Karpas-422 (cell line): ENCODE measurements at regions not wholly inside any gene's neighbourhood (a gene's known extent, or its start where the extent isn't known, plus 50 kb on each side); places are given as distances from the start of the nearest gene placed in this dataset.

Experiments used
- DNase-seq: peaks from one replicate; pipeline ENCODE4 v3.0.0-alpha.2; 2015
- H2AFZ ChIP-seq: fragments of 200-600 bp; sonication (generic); 2 replicates; pipeline ENCODE4 v1.6.1; 2014; ENCODE audit warnings: antibody characterized with exemption, low read length, mixed read lengths
- H3K27ac ChIP-seq: fragments of 200-600 bp; sonication (generic); 2 replicates; pipeline ENCODE4 v1.5.1; 2014; ENCODE audit warnings: mild to moderate bottlenecking, low read length, moderate library complexity
- H3K27me3 ChIP-seq: fragments of 200-600 bp; sonication (generic); 2 replicates; pipeline ENCODE4 v1.6.1; 2014; ENCODE audit warnings: low read length, mixed read lengths
- H3K36me3 ChIP-seq: fragments of 200-600 bp; sonication (generic); 2 replicates; pipeline ENCODE4 v1.6.1; 2014; ENCODE audit warnings: low read length, mixed read lengths; ENCODE audit not compliant: insufficient read depth
- H3K4me1 ChIP-seq: fragments of 200-600 bp; sonication (generic); 2 replicates; pipeline ENCODE4 v1.6.1; 2014; ENCODE audit warnings: mild to moderate bottlenecking, low read length, mixed read lengths
- H3K4me2 ChIP-seq: fragments of 200-600 bp; sonication (generic); 2 replicates; pipeline ENCODE4 v1.6.1; 2014; ENCODE audit warnings: low read length, low read depth, mild to moderate bottlenecking; ENCODE audit not compliant: poor library complexity, severe bottlenecking
- H3K4me3 ChIP-seq: fragments of 200-600 bp; sonication (generic); 2 replicates; pipeline ENCODE4 v1.5.1; 2014; ENCODE audit warnings: mild to moderate bottlenecking, antibody characterized with exemption, low read length, mixed read lengths
- H3K79me2 ChIP-seq: fragments of 200-600 bp; sonication (generic); 2 replicates; pipeline ENCODE4 v1.6.1; 2014; ENCODE audit warnings: mild to moderate bottlenecking, low read length, mixed read lengths
- H3K9ac ChIP-seq: fragments of 200-600 bp; sonication (generic); 2 replicates; pipeline ENCODE4 v1.6.0; 2014; ENCODE audit warnings: low read length
- H3K9me2 ChIP-seq: fragments of 200-600 bp; sonication (generic), shearing (Covaris generic); replicated peaks from 2 replicates; pipeline ENCODE4 v1.6.0; 2014; ENCODE audit warnings: mild to moderate bottlenecking, low read length, moderate library complexity; ENCODE audit not compliant: insufficient read depth
- H3K9me3 ChIP-seq: fragments of 300-700, 200-600 bp; sonication (generic); 2 replicates; pipeline ENCODE4 v1.6.1; 2014; ENCODE audit warnings: low read length, mixed read lengths
- H4K20me1 ChIP-seq: fragments of 200-600 bp; sonication (generic); 2 replicates; pipeline ENCODE4 v1.6.1; 2014; ENCODE audit warnings: mild to moderate bottlenecking, antibody characterized with exemption, low read length, low read depth; ENCODE audit not compliant: insufficient read depth

- Histone ChIP-seq H4K20me1 (no peaks in the 10 kb centered on the region), H3K36me3 (no peaks in the 10 kb centered on the region), H3K4me1 (no peaks in the 10 kb centered on the region), H3K27me3 (no peaks in the 10 kb centered on the region), H3K9me3 (peaks cover 18% of the 10 kb centered on the region), H3K9me2 (no peaks in the 10 kb centered on the region), H3K27ac (no peak overlapping the region), H3K9ac (no peak overlapping the region), H3K4me3 (no peak overlapping the region), H3K4me2 (no peak overlapping the region), H3K79me2 (no peaks in the 10 kb centered on the region), H2AFZ (no peak overlapping the region)
- no peak for DNase-seq
Observed at GRCh38 chr5:165844571-165844970, 2339.2 kb downstream of the MAT2B start.

DNA sequence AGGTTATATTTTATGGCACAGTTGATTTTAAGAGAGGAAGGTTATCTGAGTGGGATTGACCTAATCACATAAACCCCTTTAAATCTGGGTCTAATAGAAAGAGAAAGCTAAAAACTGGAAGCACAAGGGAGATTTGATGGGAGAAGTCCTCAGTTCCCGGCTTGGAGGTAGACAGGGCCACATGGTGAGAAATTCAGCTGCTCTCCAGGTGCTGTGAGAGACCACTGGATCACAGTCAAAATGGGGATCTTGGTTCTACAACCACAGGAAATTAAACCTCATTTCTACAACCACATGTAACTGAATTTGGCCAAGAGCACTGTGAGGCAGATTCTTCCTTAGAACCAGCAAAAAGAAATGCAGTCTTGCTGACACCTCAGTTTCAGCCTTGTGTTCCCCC is 2352.7 kb downstream of the MAT2B start:
- Histone ChIP-seq H3K9me2 (no peaks in the 10 kb centered on the region), H3K79me2 (no peaks in the 10 kb centered on the region), H3K27ac (no peak overlapping the region), H3K36me3 (no peaks in the 10 kb centered on the region), H4K20me1 (no peaks in the 10 kb centered on the region), H3K4me1 (no peaks in the 10 kb centered on the region), H3K9ac (no peak overlapping the region), H2AFZ (no peak overlapping the region), H3K9me3 (peaks cover 23% of the 10 kb centered on the region), H3K4me3 (no peak overlapping the region), H3K4me2 (no peak overlapping the region), H3K27me3 (no peaks in the 10 kb centered on the region)
- DNase-seq: no peak

- DNase-seq: no peak
- H3K4me1 ChIP-seq: no peaks in the 10 kb centered on the region
- no peaks in the 10 kb centered on the region for H3K79me2 ChIP-seq
- no peaks in the 10 kb centered on the region for H3K9me2 ChIP-seq
- H3K27ac ChIP-seq: no peak overlapping the region
- H3K27me3 ChIP-seq: no peaks in the 10 kb centered on the region
- peaks cover 31% of the 10 kb centered on the region for H3K9me3 ChIP-seq
- no peak overlapping the region for H2AFZ ChIP-seq
- H3K4me3 ChIP-seq: no peak overlapping the region
- H4K20me1 ChIP-seq: no peaks in the 10 kb centered on the region
- no peak overlapping the region for H3K4me2 ChIP-seq
- no peaks in the 10 kb centered on the region for H3K36me3 ChIP-seq
- H3K9ac ChIP-seq: no peak overlapping the region
Observed at GRCh38 chr5:165859251-165859650, 2353.8 kb downstream of the MAT2B start.

DNA sequence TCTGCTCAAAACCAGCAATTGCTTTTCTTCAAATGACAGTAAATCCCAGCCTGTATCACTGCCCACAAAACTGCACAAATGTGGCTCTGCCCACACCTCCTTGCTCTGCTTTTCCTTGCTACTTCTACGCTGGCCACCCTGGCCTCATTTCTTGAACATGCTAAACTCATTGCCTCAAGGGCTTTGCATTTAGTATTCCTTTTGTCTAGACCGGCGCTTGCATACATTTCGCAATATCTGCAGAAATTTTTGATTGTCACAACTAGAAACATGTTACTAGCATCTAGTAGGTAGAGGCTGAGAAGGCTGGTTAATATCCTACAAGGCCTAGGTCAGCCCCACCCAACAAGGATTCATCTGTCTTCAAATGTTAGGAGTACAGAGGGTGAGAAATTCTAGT is 2357.8 kb downstream of the MAT2B start:
- H2AFZ ChIP-seq: no peak overlapping the region
- no peaks in the 10 kb centered on the region for H3K36me3 ChIP-seq
- no peak for DNase-seq
- no peaks in the 10 kb centered on the region for H3K4me1 ChIP-seq
- no peaks in the 10 kb centered on the region for H3K9me2 ChIP-seq
- H4K20me1 ChIP-seq: no peaks in the 10 kb centered on the region
- no peaks in the 10 kb centered on the region for H3K79me2 ChIP-seq
- no peak overlapping the region for H3K27ac ChIP-seq
- H3K9ac ChIP-seq: no peak overlapping the region
- no peak overlapping the region for H3K4me3 ChIP-seq
- peaks cover 23% of the 10 kb centered on the region for H3K9me3 ChIP-seq
- H3K4me2 ChIP-seq: no peak overlapping the region
- H3K27me3 ChIP-seq: no peaks in the 10 kb centered on the region

GRCh38 chr5:165871291-165871690 is 2365.9 kb downstream of the MAT2B start:
- peaks cover 25% of the 10 kb centered on the region for H3K9me3 ChIP-seq
- DNase-seq: no peak
- H3K4me3 ChIP-seq: no peak overlapping the region
- no peak overlapping the region for H2AFZ ChIP-seq
- no peaks in the 10 kb centered on the region for H3K4me1 ChIP-seq
- no peaks in the 10 kb centered on the region for H3K27me3 ChIP-seq
- no peak overlapping the region for H3K4me2 ChIP-seq
- no peak overlapping the region for H3K9ac ChIP-seq
- no peaks in the 10 kb centered on the region for H3K9me2 ChIP-seq
- no peaks in the 10 kb centered on the region for H3K79me2 ChIP-seq
- no peak overlapping the region for H3K27ac ChIP-seq
- no peaks in the 10 kb centered on the region for H3K36me3 ChIP-seq
- no peaks in the 10 kb centered on the region for H4K20me1 ChIP-seq

- Histone ChIP-seq H3K27me3 (no peaks in the 10 kb centered on the region), H3K4me1 (no peaks in the 10 kb centered on the region), H2AFZ (no peak overlapping the region), H3K27ac (no peak overlapping the region), H3K4me2 (no peak overlapping the region), H3K9me3 (peaks cover 24% of the 10 kb centered on the region), H3K4me3 (no peak overlapping the region), H3K9ac (no peak overlapping the region), H3K79me2 (no peaks in the 10 kb centered on the region), H4K20me1 (no peaks in the 10 kb centered on the region), H3K36me3 (no peaks in the 10 kb centered on the region), H3K9me2 (no peaks in the 10 kb centered on the region)
- no peak for DNase-seq
Observed at GRCh38 chr5:165874851-165875250, 2369.4 kb downstream of the MAT2B start.

DNA sequence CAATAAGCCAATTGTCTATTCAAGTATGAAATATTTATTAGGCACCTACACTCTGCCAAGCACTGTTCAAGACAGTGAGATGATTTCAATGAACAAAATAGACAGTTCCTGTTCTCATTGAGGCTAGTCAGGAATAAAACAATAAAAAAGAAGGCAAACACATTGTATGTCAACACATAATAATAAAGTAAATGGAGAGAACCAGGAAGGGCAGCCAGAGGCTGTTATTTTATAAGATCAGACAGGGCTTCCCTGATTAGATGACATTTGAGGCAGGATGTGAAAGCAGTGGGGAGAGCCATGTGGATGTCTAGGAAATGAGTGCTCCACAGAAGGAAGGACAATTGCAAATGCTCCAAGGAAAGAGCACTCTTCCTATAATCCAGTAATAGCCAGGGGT is 2371.1 kb downstream of the MAT2B start:
- H2AFZ ChIP-seq: no peak overlapping the region
- H4K20me1 ChIP-seq: no peaks in the 10 kb centered on the region
- no peak overlapping the region for H3K9ac ChIP-seq
- no peaks in the 10 kb centered on the region for H3K4me1 ChIP-seq
- H3K27ac ChIP-seq: no peak overlapping the region
- DNase-seq: no peak
- H3K36me3 ChIP-seq: no peaks in the 10 kb centered on the region
- H3K4me2 ChIP-seq: no peak overlapping the region
- H3K9me3 ChIP-seq: peaks cover 26% of the 10 kb centered on the region
- H3K79me2 ChIP-seq: no peaks in the 10 kb centered on the region
- H3K27me3 ChIP-seq: no peaks in the 10 kb centered on the region
- no peaks in the 10 kb centered on the region for H3K9me2 ChIP-seq
- no peak overlapping the region for H3K4me3 ChIP-seq

GRCh38 chr5:165877475-165877874 is 2372.1 kb downstream of the MAT2B start:
- DNase-seq: no peak
- no peaks in the 10 kb centered on the region for H3K27me3 ChIP-seq
- no peaks in the 10 kb centered on the region for H3K36me3 ChIP-seq
- no peaks in the 10 kb centered on the region for H3K9me2 ChIP-seq
- no peak overlapping the region for H3K4me3 ChIP-seq
- H3K9me3 ChIP-seq: peaks cover 21% of the 10 kb centered on the region; the same call in 1 of the 2 replicates
- H2AFZ ChIP-seq: no peak overlapping the region
- H3K4me1 ChIP-seq: no peaks in the 10 kb centered on the region
- no peak overlapping the region for H3K27ac ChIP-seq
- no peaks in the 10 kb centered on the region for H3K79me2 ChIP-seq
- H3K9ac ChIP-seq: no peak overlapping the region
- no peak overlapping the region for H3K4me2 ChIP-seq
- H4K20me1 ChIP-seq: no peaks in the 10 kb centered on the region

DNA sequence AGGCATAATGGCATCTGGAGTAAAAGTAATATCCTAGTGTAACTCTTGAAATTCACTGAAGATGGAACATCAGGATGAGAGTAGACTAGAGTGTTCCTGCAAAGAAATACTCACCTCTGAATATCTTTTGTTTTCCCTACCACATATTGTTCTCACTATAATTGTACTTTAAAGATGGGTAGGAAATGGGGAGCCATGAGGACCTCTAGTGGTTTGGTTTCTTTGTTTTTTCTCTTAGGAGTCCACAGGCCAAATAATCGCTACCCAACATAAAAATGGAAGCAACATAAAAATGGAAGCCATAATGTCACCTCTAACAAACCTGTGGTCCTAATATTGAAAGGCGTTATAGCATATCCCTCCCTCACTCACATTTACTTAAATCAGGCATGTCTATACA is 2375.8 kb downstream of the MAT2B start:
- Histone ChIP-seq H3K27ac (no peak overlapping the region), H2AFZ (no peak overlapping the region), H3K79me2 (no peaks in the 10 kb centered on the region), H3K9ac (no peak overlapping the region), H3K4me1 (no peaks in the 10 kb centered on the region), H3K4me3 (no peak overlapping the region), H3K9me3 (peaks cover 9% of the 10 kb centered on the region; the same call in 1 of the 2 replicates), H3K36me3 (no peaks in the 10 kb centered on the region), H3K4me2 (no peak overlapping the region), H3K9me2 (no peaks in the 10 kb centered on the region), H4K20me1 (no peaks in the 10 kb centered on the region), H3K27me3 (no peaks in the 10 kb centered on the region)
- no peak for DNase-seq
